ENCODE measurements at regions not wholly inside any gene's neighbourhood (a gene's known extent, or its start where the extent isn't known, plus 50 kb on each side); places are given as distances from the start of the nearest gene placed in this dataset.

GRCh38 chr5:74130155-74130897 lies 504.3 kb downstream of the ARHGEF28 start:
- TF ChIP-seq CTCF (conservative IDR thresholded peaks at IDR 0.05; ENCODE audit: low read depth, low read length) (no peak), EZH2 (IDR thresholded peaks at IDR 0.05; ENCODE audit: borderline replicate concordance, low read depth, low read length, poor library complexity, severe bottlenecking) (no peak)
